Smooth muscle cell (in vitro differentiated cells): ENCODE measurements at regions not wholly inside any gene's neighbourhood (a gene's known extent, or its start where the extent isn't known, plus 50 kb on each side); places are given as distances from the start of the nearest gene placed in this dataset.
A peak's percentile ranks its signal among the peaks of the same experiment; 100 is the strongest.

Source experiments
- DNase-seq: peaks from one replicate; lab custom pipeline; 2025; ENCODE audit not compliant: unreplicated experiment; lab: John Stamatoyannopoulos, UW
- H2AFZ ChIP-seq: fragments of 200-600 bp; sonication (generic); 2 replicates; pipeline ENCODE4 v1.6.0; 2016; ENCODE audit warnings: antibody characterized with exemption, low read depth, mild to moderate bottlenecking
- H3F3A ChIP-seq: fragments of 200-600 bp; sonication (generic); 2 replicates; pipeline ENCODE4 v1.6.0; 2017; ENCODE audit warnings: antibody characterized with exemption, low read depth
- H3K27ac ChIP-seq: fragments of 200-600 bp; sonication (generic); 2 replicates; pipeline ENCODE4 v1.5.1; 2016; ENCODE audit warnings: low read depth, mild to moderate bottlenecking
- H3K27me3 ChIP-seq: fragments of 200-600 bp; sonication (generic); 2 replicates; pipeline ENCODE4 v1.6.1; 2016; ENCODE audit warnings: low read depth, mild to moderate bottlenecking
- H3K36me3 ChIP-seq: fragments of 200-600 bp; sonication (generic); 2 replicates; pipeline ENCODE4 v1.5.1; 2016; ENCODE audit warnings: low read depth
- H3K4me1 ChIP-seq: fragments of 200-600 bp; sonication (generic); 2 replicates; pipeline ENCODE4 v1.5.1; 2016; ENCODE audit warnings: low read depth
- H3K4me2 ChIP-seq: fragments of 200-600 bp; sonication (generic); 2 replicates; pipeline ENCODE4 v1.6.0; 2016; ENCODE audit warnings: mild to moderate bottlenecking
- H3K4me3 ChIP-seq: fragments of 200-600 bp; sonication (generic); 2 replicates; pipeline ENCODE4 v1.5.1; 2016; ENCODE audit warnings: mild to moderate bottlenecking
- H3K79me2 ChIP-seq: fragments of 200-600 bp; sonication (generic); 2 replicates; pipeline ENCODE4 v1.6.0; 2016; ENCODE audit warnings: low read depth, mild to moderate bottlenecking
- H3K9ac ChIP-seq: fragments of 200-600 bp; sonication (generic); 2 replicates; pipeline ENCODE4 v1.6.0; 2016; ENCODE audit warnings: low read depth
- H3K9me3 ChIP-seq: fragments of 200-600 bp; sonication (generic); replicated peaks from 2 replicates; pipeline ENCODE4 v1.5.1; 2016; ENCODE audit warnings: low read depth
- H4K20me1 ChIP-seq: fragments of 200-600 bp; sonication (generic); 2 replicates; pipeline ENCODE4 v1.6.0; 2016; ENCODE audit warnings: low read depth
- WGBS: methylation state at CpG from one replicate; pipeline ENCODE4 v1.1.7; 2016; ENCODE audit warnings: low lambda C conversion rate; 5-methylcytosine and 5-hydroxymethylcytosine counted together
- TF ChIP-seq, protein P1 (sequence below): fragments of 200-600 bp; sonication (generic); IDR thresholded peaks from 2 replicates; pipeline ENCODE4 v1.5.1; 2017; ENCODE audit warnings: borderline replicate concordance, mild to moderate bottlenecking, antibody characterized with exemption; ENCODE audit not compliant: insufficient read depth, poor library complexity, severe bottlenecking

- no peak overlapping the region for H3K4me3 ChIP-seq
- H3K36me3 ChIP-seq = no peaks in the 10 kb centered on the region
- H3K27ac ChIP-seq = no peak overlapping the region
- TF ChIP-seq, protein P1, sequence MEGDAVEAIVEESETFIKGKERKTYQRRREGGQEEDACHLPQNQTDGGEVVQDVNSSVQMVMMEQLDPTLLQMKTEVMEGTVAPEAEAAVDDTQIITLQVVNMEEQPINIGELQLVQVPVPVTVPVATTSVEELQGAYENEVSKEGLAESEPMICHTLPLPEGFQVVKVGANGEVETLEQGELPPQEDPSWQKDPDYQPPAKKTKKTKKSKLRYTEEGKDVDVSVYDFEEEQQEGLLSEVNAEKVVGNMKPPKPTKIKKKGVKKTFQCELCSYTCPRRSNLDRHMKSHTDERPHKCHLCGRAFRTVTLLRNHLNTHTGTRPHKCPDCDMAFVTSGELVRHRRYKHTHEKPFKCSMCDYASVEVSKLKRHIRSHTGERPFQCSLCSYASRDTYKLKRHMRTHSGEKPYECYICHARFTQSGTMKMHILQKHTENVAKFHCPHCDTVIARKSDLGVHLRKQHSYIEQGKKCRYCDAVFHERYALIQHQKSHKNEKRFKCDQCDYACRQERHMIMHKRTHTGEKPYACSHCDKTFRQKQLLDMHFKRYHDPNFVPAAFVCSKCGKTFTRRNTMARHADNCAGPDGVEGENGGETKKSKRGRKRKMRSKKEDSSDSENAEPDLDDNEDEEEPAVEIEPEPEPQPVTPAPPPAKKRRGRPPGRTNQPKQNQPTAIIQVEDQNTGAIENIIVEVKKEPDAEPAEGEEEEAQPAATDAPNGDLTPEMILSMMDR = no peak
- no peak for DNase-seq
- H3K27me3 ChIP-seq = no peaks in the 10 kb centered on the region
- no peaks in the 10 kb centered on the region for H3F3A ChIP-seq
- no peaks in the 10 kb centered on the region for H4K20me1 ChIP-seq
- no peaks in the 10 kb centered on the region for H3K79me2 ChIP-seq
- H3K9ac ChIP-seq = no peak overlapping the region
- no peaks in the 10 kb centered on the region for H3K9me3 ChIP-seq
- no peak overlapping the region for H3K4me2 ChIP-seq
- H2AFZ ChIP-seq = no peak overlapping the region
- H3K4me1 ChIP-seq = peaks cover 24% of the 10 kb centered on the region
Measured at GRCh38 chr4:79213010-79213409, 112.9 kb downstream of the NAA11 start.

- no peaks in the 10 kb centered on the region for H3K9me3 ChIP-seq
- H3K27me3 ChIP-seq = no peaks in the 10 kb centered on the region
- no peaks in the 10 kb centered on the region for H3K79me2 ChIP-seq
- H3K4me1 ChIP-seq = peaks cover 24% of the 10 kb centered on the region
- H3K27ac ChIP-seq = no peak overlapping the region
- no peak overlapping the region for H2AFZ ChIP-seq
- H3K4me2 ChIP-seq = no peak overlapping the region
- H3K4me3 ChIP-seq = no peak overlapping the region
- no peaks in the 10 kb centered on the region for H3F3A ChIP-seq
- no peak for DNase-seq
- no peaks in the 10 kb centered on the region for H4K20me1 ChIP-seq
- WGBS = 93% methylated on average over 4 of the region's 4 CpGs
- TF ChIP-seq, protein P1 = no peak
- H3K9ac ChIP-seq = no peak overlapping the region
- H3K36me3 ChIP-seq = no peaks in the 10 kb centered on the region
Measured at GRCh38 chr4:79212311-79212710, 113.5 kb downstream of the NAA11 start.

GRCh38 chr4:79211490-79211889 is 114.4 kb downstream of the NAA11 start:
- no peak overlapping the region for H3K27ac ChIP-seq
- DNase-seq = no peak
- no peak overlapping the region for H3K4me2 ChIP-seq
- TF ChIP-seq, protein P1 = no peak
- WGBS = 93% methylated on average over 3 of the region's 3 CpGs
- no peak overlapping the region for H3K9ac ChIP-seq
- no peaks in the 10 kb centered on the region for H3K27me3 ChIP-seq
- no peaks in the 10 kb centered on the region for H3K9me3 ChIP-seq
- H3K4me3 ChIP-seq = no peak overlapping the region
- H4K20me1 ChIP-seq = no peaks in the 10 kb centered on the region
- peaks cover 23% of the 10 kb centered on the region for H3K4me1 ChIP-seq
- no peak overlapping the region for H2AFZ ChIP-seq
- H3F3A ChIP-seq = no peaks in the 10 kb centered on the region
- H3K79me2 ChIP-seq = no peaks in the 10 kb centered on the region
- H3K36me3 ChIP-seq = no peaks in the 10 kb centered on the region

DNA sequence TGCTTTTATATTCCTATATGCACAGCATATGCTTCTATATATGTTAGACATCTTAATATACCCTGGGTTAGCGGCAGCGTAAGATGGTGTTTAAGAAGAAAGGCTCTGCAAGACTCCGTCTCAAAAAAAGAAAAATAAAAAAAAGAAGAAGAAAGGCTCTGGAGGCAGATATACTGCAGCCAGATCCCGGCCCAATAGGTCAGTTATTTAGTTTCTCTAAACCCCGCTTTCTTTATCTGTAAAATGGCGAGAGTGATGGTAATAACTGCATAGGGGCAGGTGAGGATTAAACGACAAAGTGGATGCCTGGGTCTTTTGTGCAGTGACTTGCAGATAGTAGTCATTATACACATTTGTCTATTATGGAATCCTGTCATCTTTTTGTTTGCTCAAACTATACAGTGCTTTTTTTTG is 115.2 kb downstream of the NAA11 start:
- H3K9me3 ChIP-seq = no peaks in the 10 kb centered on the region
- H3K27ac ChIP-seq = no peak overlapping the region

More for the DNA sequence above, 115.2 kb downstream of the NAA11 start:
- Histone ChIP-seq H3K4me3 (no peak overlapping the region), H3K27me3 (no peaks in the 10 kb centered on the region), H2AFZ (peak overlapping the region; percentile 74), H3K36me3 (no peaks in the 10 kb centered on the region), H4K20me1 (no peaks in the 10 kb centered on the region), H3K4me1 (peaks cover 23% of the 10 kb centered on the region), H3K4me2 (peak overlapping the region; percentile 10), H3F3A (no peaks in the 10 kb centered on the region), H3K79me2 (no peaks in the 10 kb centered on the region), H3K9ac (no peak overlapping the region)
- TF ChIP-seq, protein P1 = no peak
- DNase-seq = no peak
- 92% methylated on average over 7 of the region's 7 CpGs for WGBS
